ENCODE measurements at regions not wholly inside any gene's neighbourhood (a gene's known extent, or its start where the extent isn't known, plus 50 kb on each side); places are given as distances from the start of the nearest gene placed in this dataset.
"Not testable (repeated sequence)": the region's sequence is repeated elsewhere in the genome, so short reads cannot be mapped to it uniquely, and the experiment has no call there.

- H3K9me3 ChIP-seq (ENCODE audit: control insufficient read depth in 2 of 2, insufficient read depth in 1 of 2, low read depth in 1 of 2, low read length in 1 of 2), result no peaks in the 10 kb centered on the region
- no peaks in the 10 kb centered on the region for H3K27me3 ChIP-seq (ENCODE audit: control insufficient read depth in 1 of 2, insufficient read depth in 2 of 2, low read length in 2 of 2)
- 79 to 85% methylated on average over 3 of the region's 3 CpGs for WGBS, 2 donors
- no peaks in the 10 kb centered on the region for H3K36me3 ChIP-seq (ENCODE audit: control insufficient read depth in 2 of 2, insufficient read depth in 2 of 2, low read length in 1 of 2)
- H3K27ac ChIP-seq (ENCODE audit: low read depth in 2 of 2, low read length in 1 of 2), result no peak overlapping the region
- H3K4me1 ChIP-seq (ENCODE audit: control insufficient read depth in 2 of 2, insufficient read depth in 2 of 2, low read length in 1 of 2), result no peaks in the 10 kb centered on the region
- no peak overlapping the region for H3K4me3 ChIP-seq (ENCODE audit: low read depth in 1 of 2, low read length in 2 of 2)
Observed at GRCh38 chr3:68676136-68676535, 256.2 kb downstream of the TAFA4 start.

GRCh38 chr3:68667346-68667745 is 265.0 kb downstream of the TAFA4 start:
- Histone ChIP-seq H3K4me3 (ENCODE audit: low read depth in 1 of 2, low read length in 2 of 2) (no peak overlapping the region), H3K9me3 (ENCODE audit: control insufficient read depth in 2 of 2, insufficient read depth in 1 of 2, low read depth in 1 of 2, low read length in 1 of 2) (no peaks in the 10 kb centered on the region), H3K36me3 (ENCODE audit: control insufficient read depth in 2 of 2, insufficient read depth in 2 of 2, low read length in 1 of 2) (no peaks in the 10 kb centered on the region), H3K4me1 (ENCODE audit: control insufficient read depth in 2 of 2, insufficient read depth in 2 of 2, low read length in 1 of 2) (no peaks in the 10 kb centered on the region), H3K27ac (ENCODE audit: low read depth in 2 of 2, low read length in 1 of 2) (no peak overlapping the region), H3K27me3 (ENCODE audit: control insufficient read depth in 1 of 2, insufficient read depth in 2 of 2, low read length in 2 of 2) (no peaks in the 10 kb centered on the region)

GRCh38 chr3:68666429-68667136 is 265.8 kb downstream of the TAFA4 start:
- Histone ChIP-seq H3K9me3 (ENCODE audit: control insufficient read depth in 2 of 2, insufficient read depth in 1 of 2, low read depth in 1 of 2, low read length in 1 of 2) (no peaks in the 10 kb centered on the region), H3K4me3 (ENCODE audit: low read depth in 1 of 2, low read length in 2 of 2) (no peak overlapping the region), H3K27ac (ENCODE audit: low read depth in 2 of 2, low read length in 1 of 2) (no peak overlapping the region), H3K4me1 (ENCODE audit: control insufficient read depth in 2 of 2, insufficient read depth in 2 of 2, low read length in 1 of 2) (no peaks in the 10 kb centered on the region), H3K36me3 (ENCODE audit: control insufficient read depth in 2 of 2, insufficient read depth in 2 of 2, low read length in 1 of 2) (no peaks in the 10 kb centered on the region), H3K27me3 (ENCODE audit: control insufficient read depth in 1 of 2, insufficient read depth in 2 of 2, low read length in 2 of 2) (no peaks in the 10 kb centered on the region)
- 52 to 69% methylated on average over 4 of the region's 4 CpGs for WGBS, 2 donors

- no peak overlapping the region for H3K27ac ChIP-seq (ENCODE audit: low read depth in 2 of 2, low read length in 1 of 2)
- no peaks in the 10 kb centered on the region for H3K36me3 ChIP-seq (ENCODE audit: control insufficient read depth in 2 of 2, insufficient read depth in 2 of 2, low read length in 1 of 2)
- H3K9me3 ChIP-seq (ENCODE audit: control insufficient read depth in 2 of 2, insufficient read depth in 1 of 2, low read depth in 1 of 2, low read length in 1 of 2), result no peaks in the 10 kb centered on the region
- H3K27me3 ChIP-seq (ENCODE audit: control insufficient read depth in 1 of 2, insufficient read depth in 2 of 2, low read length in 2 of 2), result no peaks in the 10 kb centered on the region
- 51 to 59% methylated on average over 1 of the region's 1 CpG for WGBS, 2 donors
- H3K4me1 ChIP-seq (ENCODE audit: control insufficient read depth in 2 of 2, insufficient read depth in 2 of 2, low read length in 1 of 2), result no peaks in the 10 kb centered on the region
- H3K4me3 ChIP-seq (ENCODE audit: low read depth in 1 of 2, low read length in 2 of 2), result no peak overlapping the region
Observed at GRCh38 chr3:68664276-68664675, 268.1 kb downstream of the TAFA4 start.

- WGBS, 2 donors, result 59 to 67% methylated on average over 1 of the region's 1 CpG
- Histone ChIP-seq H3K4me3 (ENCODE audit: low read depth in 1 of 2, low read length in 2 of 2) (no peak overlapping the region), H3K27ac (ENCODE audit: low read depth in 2 of 2, low read length in 1 of 2) (no peak overlapping the region), H3K36me3 (ENCODE audit: control insufficient read depth in 2 of 2, insufficient read depth in 2 of 2, low read length in 1 of 2) (no peaks in the 10 kb centered on the region), H3K9me3 (ENCODE audit: control insufficient read depth in 2 of 2, insufficient read depth in 1 of 2, low read depth in 1 of 2, low read length in 1 of 2) (no peaks in the 10 kb centered on the region), H3K4me1 (ENCODE audit: control insufficient read depth in 2 of 2, insufficient read depth in 2 of 2, low read length in 1 of 2) (no peaks in the 10 kb centered on the region), H3K27me3 (ENCODE audit: control insufficient read depth in 1 of 2, insufficient read depth in 2 of 2, low read length in 2 of 2) (no peaks in the 10 kb centered on the region)
Observed at GRCh38 chr3:68662176-68662575, 270.2 kb downstream of the TAFA4 start.

GRCh38 chr3:68650657-68651056 is 281.7 kb downstream of the TAFA4 start:
- 73 to 76% methylated on average over 3 of the region's 3 CpGs for WGBS, 2 donors
- H3K27me3 ChIP-seq (ENCODE audit: control insufficient read depth in 1 of 2, insufficient read depth in 2 of 2, low read length in 2 of 2); H3K9me3 ChIP-seq (ENCODE audit: control insufficient read depth in 2 of 2, insufficient read depth in 1 of 2, low read depth in 1 of 2, low read length in 1 of 2); H3K4me1 ChIP-seq (ENCODE audit: control insufficient read depth in 2 of 2, insufficient read depth in 2 of 2, low read length in 1 of 2); H3K4me3 ChIP-seq (ENCODE audit: low read depth in 1 of 2, low read length in 2 of 2); H3K36me3 ChIP-seq (ENCODE audit: control insufficient read depth in 2 of 2, insufficient read depth in 2 of 2, low read length in 1 of 2); H3K27ac ChIP-seq (ENCODE audit: low read depth in 2 of 2, low read length in 1 of 2): not testable (repeated sequence)

- Histone ChIP-seq H3K9me3 (ENCODE audit: control insufficient read depth in 2 of 2, insufficient read depth in 1 of 2, low read depth in 1 of 2, low read length in 1 of 2) (peaks cover 0 to 5% of the 10 kb centered on the region in 2 donors), H3K4me1 (ENCODE audit: control insufficient read depth in 2 of 2, insufficient read depth in 2 of 2, low read length in 1 of 2) (no peaks in the 10 kb centered on the region), H3K27me3 (ENCODE audit: control insufficient read depth in 1 of 2, insufficient read depth in 2 of 2, low read length in 2 of 2) (no peaks in the 10 kb centered on the region), H3K27ac (ENCODE audit: low read depth in 2 of 2, low read length in 1 of 2) (no peak overlapping the region), H3K36me3 (ENCODE audit: control insufficient read depth in 2 of 2, insufficient read depth in 2 of 2, low read length in 1 of 2) (no peaks in the 10 kb centered on the region), H3K4me3 (ENCODE audit: low read depth in 1 of 2, low read length in 2 of 2) (no peak overlapping the region)
- 69 to 72% methylated on average over 2 of the region's 2 CpGs for WGBS, 2 donors
Observed at GRCh38 chr3:68648494-68648893, 283.9 kb downstream of the TAFA4 start.

- no peak overlapping the region for H3K4me3 ChIP-seq (ENCODE audit: low read depth in 1 of 2, low read length in 2 of 2)
- H3K36me3 ChIP-seq (ENCODE audit: control insufficient read depth in 2 of 2, insufficient read depth in 2 of 2, low read length in 1 of 2), result no peaks in the 10 kb centered on the region
- no peak overlapping the region for H3K27ac ChIP-seq (ENCODE audit: low read depth in 2 of 2, low read length in 1 of 2)
- no peaks in the 10 kb centered on the region for H3K4me1 ChIP-seq (ENCODE audit: control insufficient read depth in 2 of 2, insufficient read depth in 2 of 2, low read length in 1 of 2)
- WGBS, 2 donors, result 48 to 49% methylated on average over 7 of the region's 7 CpGs
- H3K9me3 ChIP-seq (ENCODE audit: control insufficient read depth in 2 of 2, insufficient read depth in 1 of 2, low read depth in 1 of 2, low read length in 1 of 2), result peaks cover 0 to 6% of the 10 kb centered on the region in 2 donors
- H3K27me3 ChIP-seq (ENCODE audit: control insufficient read depth in 1 of 2, insufficient read depth in 2 of 2, low read length in 2 of 2), result no peaks in the 10 kb centered on the region
Observed at GRCh38 chr3:68631850-68632545, 300.3 kb downstream of the TAFA4 start.

GRCh38 chr3:68620211-68620610 is 312.1 kb downstream of the TAFA4 start:
- no peaks in the 10 kb centered on the region for H3K9me3 ChIP-seq (ENCODE audit: control insufficient read depth in 2 of 2, insufficient read depth in 1 of 2, low read depth in 1 of 2, low read length in 1 of 2)
- WGBS, 2 donors, result 83 to 85% methylated on average over 6 of the region's 6 CpGs

GRCh38 chr3:68614087-68614486 is 318.3 kb downstream of the TAFA4 start:
- no peaks in the 10 kb centered on the region for H3K4me1 ChIP-seq (ENCODE audit: control insufficient read depth in 2 of 2, insufficient read depth in 2 of 2, low read length in 1 of 2)
- H3K9me3 ChIP-seq (ENCODE audit: control insufficient read depth in 2 of 2, insufficient read depth in 1 of 2, low read depth in 1 of 2, low read length in 1 of 2), result no peaks in the 10 kb centered on the region
- H3K27ac ChIP-seq (ENCODE audit: low read depth in 2 of 2, low read length in 1 of 2), result no peak overlapping the region
- no peaks in the 10 kb centered on the region for H3K36me3 ChIP-seq (ENCODE audit: control insufficient read depth in 2 of 2, insufficient read depth in 2 of 2, low read length in 1 of 2)
- no peak overlapping the region for H3K4me3 ChIP-seq (ENCODE audit: low read depth in 1 of 2, low read length in 2 of 2)
- 75 to 86% methylated on average over 6 of the region's 6 CpGs for WGBS, 2 donors
- H3K27me3 ChIP-seq (ENCODE audit: control insufficient read depth in 1 of 2, insufficient read depth in 2 of 2, low read length in 2 of 2), result no peaks in the 10 kb centered on the region

More at GRCh38 chr3:68620211-68620610, 312.1 kb downstream of the TAFA4 start:
- H3K36me3 ChIP-seq (ENCODE audit: control insufficient read depth in 2 of 2, insufficient read depth in 2 of 2, low read length in 1 of 2), result no peaks in the 10 kb centered on the region
- H3K4me3 ChIP-seq (ENCODE audit: low read depth in 1 of 2, low read length in 2 of 2), result no peak overlapping the region
- no peak overlapping the region for H3K27ac ChIP-seq (ENCODE audit: low read depth in 2 of 2, low read length in 1 of 2)
- no peaks in the 10 kb centered on the region for H3K4me1 ChIP-seq (ENCODE audit: control insufficient read depth in 2 of 2, insufficient read depth in 2 of 2, low read length in 1 of 2)
- H3K27me3 ChIP-seq (ENCODE audit: control insufficient read depth in 1 of 2, insufficient read depth in 2 of 2, low read length in 2 of 2), result no peaks in the 10 kb centered on the region

Measured in esophagus (tissue), 2 donors.